ENCODE measurements at regions not wholly inside any gene's neighbourhood (a gene's known extent, or its start where the extent isn't known, plus 50 kb on each side); places are given as distances from the start of the nearest gene placed in this dataset.

DNA sequence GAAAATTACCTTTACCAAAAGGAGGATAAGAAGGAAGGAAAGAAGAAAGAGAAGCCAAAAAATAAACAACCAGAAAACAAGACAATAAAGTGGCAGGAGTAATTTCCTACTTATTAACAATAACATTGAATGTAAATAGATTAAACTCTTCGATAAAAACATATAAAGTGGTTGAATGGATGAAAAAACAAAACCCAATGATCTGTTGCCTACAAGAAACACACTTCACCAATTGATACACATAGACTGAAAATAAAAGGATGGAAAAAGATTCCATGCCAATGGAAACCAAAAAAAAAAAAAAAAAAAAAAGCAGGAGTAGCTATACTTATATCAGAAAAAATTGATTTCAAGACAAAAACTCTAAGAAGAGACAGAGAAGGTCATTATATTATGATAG is 518.9 kb downstream of the BCKDHB start:
- TF ChIP-seq POLR2AphosphoS5 (IDR thresholded peaks at IDR 0.05; ENCODE audit: low read depth, low read length): no peak
- no peak for TF ChIP-seq POLR2A (IDR thresholded peaks at IDR 0.05; ENCODE audit: low read depth, low read length)
- no peak for TF ChIP-seq POU2F2 (IDR thresholded peaks at IDR 0.05; ENCODE audit: low read depth, low read length)

All from GM12891 (cell line).